PC-3 (cell line): ENCODE measurements at regions not wholly inside any gene's neighbourhood (a gene's known extent, or its start where the extent isn't known, plus 50 kb on each side); places are given as distances from the start of the nearest gene placed in this dataset.

Experiments used
- ATAC-seq: fragments of 200-7000 bp; cut with Tn5 transposase; 2 replicates; pipeline ENCODE4 v1.9.1; 2020; ENCODE audit warnings: mild to moderate bottlenecking, moderate library complexity
- BruUV-seq: library from RNA; stranded (reverse); fragments of 400-500 nt; replicated peaks from 2 replicates; lab custom pipeline; 2021; lab: Mats Ljungman, UMichigan
- CTCF ChIA-PET: fragments of 300-600 bp; sonication (Branson Sonifier 250); formaldehyde crosslinking; loops from one replicate; lab custom pipeline; 2022; ENCODE audit warnings: antibody characterized with exemption; lab: Charles Lee
- POLR2A ChIA-PET: fragments of 300-600 bp; sonication (Branson Sonifier 250); formaldehyde crosslinking; loops from one replicate; lab custom pipeline; 2022; ENCODE audit warnings: antibody characterized with exemption; ENCODE audit not compliant: unreplicated experiment; lab: Charles Lee
- DNase-seq: peaks from one replicate; pipeline ENCODE4 v3.0.0-alpha.2; 2015
- H2AFZ ChIP-seq: fragments of 300-600 bp; sonication (generic); 2 replicates; pipeline ENCODE4 v1.6.0; 2016; ENCODE audit warnings: antibody characterized with exemption, low read length
- H3F3A ChIP-seq: fragments of 300-600 bp; sonication (generic); one replicate; pipeline ENCODE4 v1.6.0; 2017; ENCODE audit warnings: antibody characterized with exemption, low read length, control low read depth, mild to moderate bottlenecking; ENCODE audit not compliant: unreplicated experiment
- H3K27ac ChIP-seq: fragments of 300-600 bp; sonication (generic); 2 replicates; pipeline ENCODE4 v1.5.1; 2016; ENCODE audit warnings: mild to moderate bottlenecking, low read length
- H3K27me3 ChIP-seq: fragments of 300-600 bp; sonication (generic); 2 replicates; pipeline ENCODE4 v1.6.1; 2016; ENCODE audit warnings: low read length, mixed read lengths
- H3K36me3 ChIP-seq: fragments of 300-600 bp; sonication (generic); 2 replicates; pipeline ENCODE4 v1.6.1; 2016; ENCODE audit warnings: low read depth, mixed run types, low read length, mixed read lengths
- H3K4me1 ChIP-seq: fragments of 300-600 bp; sonication (generic); 2 replicates; pipeline ENCODE4 v1.5.1; 2016; ENCODE audit warnings: low read length; ENCODE audit not compliant: insufficient read depth
- H3K4me2 ChIP-seq: fragments of 300-600 bp; sonication (generic); 2 replicates; pipeline ENCODE4 v1.6.0; 2016; ENCODE audit warnings: low read length
- H3K4me3 ChIP-seq: fragments of 300-600 bp; sonication (generic); 2 replicates; pipeline ENCODE4 v1.5.1; 2016; ENCODE audit warnings: mild to moderate bottlenecking, low read length, mixed read lengths
- H3K79me2 ChIP-seq: fragments of 300-600 bp; sonication (generic); 2 replicates; pipeline ENCODE4 v1.6.1; 2017; ENCODE audit warnings: low read length, mixed read lengths
- H3K9ac ChIP-seq: fragments of 300-600 bp; sonication (generic); 2 replicates; pipeline ENCODE4 v1.6.0; 2016; ENCODE audit warnings: mild to moderate bottlenecking, low read length
- H3K9me2 ChIP-seq: fragments of 300-600 bp; sonication (generic); replicated peaks from 2 replicates; pipeline ENCODE4 v1.6.1; 2016; ENCODE audit warnings: mixed run types, low read length, mixed read lengths
- H3K9me3 ChIP-seq: fragments of 300-600 bp; sonication (generic); 2 replicates; pipeline ENCODE4 v1.6.1; 2016; ENCODE audit warnings: low read length, mixed read lengths
- H4K20me1 ChIP-seq: fragments of 300-600 bp; sonication (generic); 2 replicates; pipeline ENCODE4 v1.6.1; 2016; ENCODE audit warnings: low read length, mixed read lengths
- EZH2 ChIP-seq: fragments of 300-600 bp; sonication (generic); IDR thresholded peaks from one replicate; pipeline ENCODE4 v1.6.1; 2017; ENCODE audit warnings: antibody characterized with exemption, mild to moderate bottlenecking, low read length; ENCODE audit not compliant: unreplicated experiment
- EZH2phosphoT487 ChIP-seq: fragments of 300-600 bp; sonication (generic); IDR thresholded peaks from 2 replicates; pipeline ENCODE4 v1.6.1; 2018; ENCODE audit warnings: mild to moderate bottlenecking, antibody characterized with exemption, low read length, borderline replicate concordance
- intact Hi-C: fragments of 100-400 bp; cut with micrococcal nuclease; formaldehyde crosslinking; loops from 2 replicates; pipeline ENCODE4 v1.9.0; 2023
- TF ChIP-seq, protein P1 (sequence below): fragments of 300-600 bp; sonication (generic); conservative IDR thresholded peaks from 2 replicates; pipeline ENCODE4 v1.5.1; 2017; ENCODE audit warnings: antibody characterized with exemption, low read depth, mild to moderate bottlenecking, low read length

DNA sequence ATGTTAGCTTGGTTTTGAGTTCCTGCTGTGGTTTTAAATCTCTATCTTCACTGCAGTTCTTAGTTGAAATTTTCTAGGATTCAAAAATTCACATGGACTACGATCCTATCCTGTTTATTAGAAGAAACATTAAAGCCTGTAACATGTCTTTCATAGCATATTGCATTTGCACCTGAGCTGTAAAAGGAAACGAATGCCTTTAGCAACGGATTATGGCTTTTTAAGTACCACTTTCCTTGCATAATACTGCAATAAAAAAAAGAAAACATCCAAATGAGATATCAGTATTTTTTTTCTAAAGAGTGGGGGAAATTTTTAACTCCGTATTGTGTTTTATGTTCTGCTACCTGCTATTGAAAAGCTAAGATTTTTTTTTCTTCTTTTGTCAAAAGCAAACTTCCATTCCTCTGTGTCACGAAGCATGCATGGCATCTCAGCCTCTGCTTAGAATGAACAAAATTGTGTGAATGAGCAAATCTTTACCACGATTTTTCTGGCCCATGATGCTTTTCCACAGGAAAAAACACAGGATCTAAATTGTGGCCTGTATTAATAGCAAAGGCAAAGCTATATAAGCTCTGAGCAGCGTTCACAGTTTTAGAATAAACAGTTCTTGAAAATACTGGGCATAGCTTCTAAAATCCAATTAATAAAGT is 110.0 kb upstream of the CDIN1 start:
- Histone ChIP-seq H4K20me1 (no peaks in the 10 kb centered on the region), H3K9me2 (no peaks in the 10 kb centered on the region), H2AFZ (peak overlapping the region; percentile 26; the same call in 1 of the 2 replicates), H3K9ac (no peak overlapping the region), H3K4me1 (no peaks in the 10 kb centered on the region), H3K4me2 (no peak overlapping the region), H3K27me3 (no peaks in the 10 kb centered on the region), H3K79me2 (no peaks in the 10 kb centered on the region), H3K9me3 (no peaks in the 10 kb centered on the region), H3K4me3 (no peak overlapping the region), H3K36me3 (no peaks in the 10 kb centered on the region), H3F3A (no peaks in the 10 kb centered on the region), H3K27ac (no peak overlapping the region)
- DNase-seq, result no peak
- intact Hi-C loops, result no loop called here
- no peak for ATAC-seq
- ChIA-PET CTCF (no interaction called here), POLR2A (no interaction called here)
- BruUV-seq, result no TSS peak
- TF ChIP-seq EZH2 (no peak), EZH2phosphoT487 (no peak)
- TF ChIP-seq, protein P1, sequence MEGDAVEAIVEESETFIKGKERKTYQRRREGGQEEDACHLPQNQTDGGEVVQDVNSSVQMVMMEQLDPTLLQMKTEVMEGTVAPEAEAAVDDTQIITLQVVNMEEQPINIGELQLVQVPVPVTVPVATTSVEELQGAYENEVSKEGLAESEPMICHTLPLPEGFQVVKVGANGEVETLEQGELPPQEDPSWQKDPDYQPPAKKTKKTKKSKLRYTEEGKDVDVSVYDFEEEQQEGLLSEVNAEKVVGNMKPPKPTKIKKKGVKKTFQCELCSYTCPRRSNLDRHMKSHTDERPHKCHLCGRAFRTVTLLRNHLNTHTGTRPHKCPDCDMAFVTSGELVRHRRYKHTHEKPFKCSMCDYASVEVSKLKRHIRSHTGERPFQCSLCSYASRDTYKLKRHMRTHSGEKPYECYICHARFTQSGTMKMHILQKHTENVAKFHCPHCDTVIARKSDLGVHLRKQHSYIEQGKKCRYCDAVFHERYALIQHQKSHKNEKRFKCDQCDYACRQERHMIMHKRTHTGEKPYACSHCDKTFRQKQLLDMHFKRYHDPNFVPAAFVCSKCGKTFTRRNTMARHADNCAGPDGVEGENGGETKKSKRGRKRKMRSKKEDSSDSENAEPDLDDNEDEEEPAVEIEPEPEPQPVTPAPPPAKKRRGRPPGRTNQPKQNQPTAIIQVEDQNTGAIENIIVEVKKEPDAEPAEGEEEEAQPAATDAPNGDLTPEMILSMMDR, result no peak

DNA sequence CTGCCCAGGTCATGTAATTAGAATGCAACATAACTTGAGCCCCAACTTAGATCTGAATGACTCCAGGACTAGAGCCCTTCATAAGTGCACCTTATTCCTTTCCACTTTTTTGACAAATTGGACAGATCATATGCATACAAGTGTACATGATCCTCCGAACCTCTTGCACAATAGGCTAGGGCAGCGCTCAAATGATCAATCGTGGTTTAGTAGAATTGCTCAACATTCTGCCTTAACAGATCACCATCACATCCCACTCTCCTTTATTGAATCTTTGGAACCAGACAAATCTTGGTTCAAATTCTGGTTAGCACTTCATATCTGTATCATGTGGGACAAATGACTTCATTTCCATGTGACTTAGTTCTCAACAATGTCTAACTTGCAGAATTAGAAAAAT is 106.8 kb upstream of the CDIN1 start:
- H3K27ac ChIP-seq, result no peak overlapping the region
- ChIA-PET CTCF (no interaction called here), POLR2A (no interaction called here)
- no peaks in the 10 kb centered on the region for H3K4me1 ChIP-seq
- H3K9me3 ChIP-seq, result no peaks in the 10 kb centered on the region
- H3K27me3 ChIP-seq, result no peaks in the 10 kb centered on the region
- H3K9me2 ChIP-seq, result no peaks in the 10 kb centered on the region
- no peak overlapping the region for H3K9ac ChIP-seq
- intact Hi-C loops, result no loop called here
- H3K36me3 ChIP-seq, result no peaks in the 10 kb centered on the region
- H2AFZ ChIP-seq, result no peak overlapping the region
- BruUV-seq, result no TSS peak
- no peak overlapping the region for H3K4me2 ChIP-seq
- H3K79me2 ChIP-seq, result no peaks in the 10 kb centered on the region
- no peak overlapping the region for H3K4me3 ChIP-seq
- DNase-seq (no peak), ATAC-seq (no peak)
- H3F3A ChIP-seq, result no peaks in the 10 kb centered on the region
- no peak for TF ChIP-seq EZH2
- no peak for TF ChIP-seq EZH2phosphoT487
- TF ChIP-seq, protein P1, result no peak
- H4K20me1 ChIP-seq, result no peaks in the 10 kb centered on the region

DNA sequence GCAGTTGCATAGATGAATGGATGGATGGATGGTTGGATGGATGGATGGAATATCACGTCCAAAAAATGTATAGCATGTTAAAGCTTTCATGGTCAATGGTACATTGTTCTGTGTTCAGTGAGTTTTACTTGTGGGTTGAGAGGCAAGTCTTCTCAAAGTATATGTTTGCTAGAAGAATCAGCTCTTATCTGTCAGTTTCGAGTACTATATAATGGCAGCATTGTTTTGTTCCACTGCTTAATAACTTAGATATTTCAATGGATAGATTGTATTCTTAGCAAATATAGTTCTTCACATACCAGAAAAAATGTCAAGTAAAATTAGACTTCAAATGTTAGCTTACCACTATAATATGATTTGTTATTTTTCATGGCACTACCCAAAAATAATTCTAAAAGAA is 100.9 kb upstream of the CDIN1 start:
- Histone ChIP-seq H2AFZ (no peak overlapping the region), H3K9me3 (no peaks in the 10 kb centered on the region), H3K4me3 (no peak overlapping the region), H3K4me1 (peaks cover 4% of the 10 kb centered on the region), H3K9ac (no peak overlapping the region), H3K27ac (no peak overlapping the region), H3K27me3 (no peaks in the 10 kb centered on the region), H3F3A (no peaks in the 10 kb centered on the region), H3K9me2 (no peaks in the 10 kb centered on the region), H4K20me1 (no peaks in the 10 kb centered on the region), H3K79me2 (no peaks in the 10 kb centered on the region), H3K36me3 (no peaks in the 10 kb centered on the region), H3K4me2 (no peak overlapping the region)
- TF ChIP-seq, protein P1, result no peak
- TF ChIP-seq EZH2phosphoT487, result no peak
- TF ChIP-seq EZH2, result no peak
- BruUV-seq, result no TSS peak
- intact Hi-C loops, result no loop called here
- ATAC-seq (no peak), DNase-seq (no peak)
- ChIA-PET POLR2A (no interaction called here), CTCF (no interaction called here)
